Gastroesophageal sphincter (tissue), 3 donors: ENCODE measurements at regions not wholly inside any gene's neighbourhood (a gene's known extent, or its start where the extent isn't known, plus 50 kb on each side); places are given as distances from the start of the nearest gene placed in this dataset.

Experiments used
- EP300 ChIP-seq: sonication (generic); formaldehyde crosslinking; IDR thresholded peaks from one replicate; pipeline ENCODE4 v1.6.1; 2017; ENCODE audit warnings: antibody characterized with exemption, mild to moderate bottlenecking
- POLR2A ChIP-seq, 2 donors: fragments of 450-650 bp; IDR thresholded peaks; one replicate each; pipeline ENCODE4 v1.6.1; 2017; ENCODE audit warnings: antibody characterized with exemption in 2 of 2, mild to moderate bottlenecking in 2 of 2, moderate library complexity in 1 of 2
- POLR2AphosphoS5 ChIP-seq: sonication (generic); formaldehyde crosslinking; IDR thresholded peaks from one replicate; pipeline ENCODE4 v1.6.1; 2017; ENCODE audit warnings: antibody characterized with exemption
- TF ChIP-seq, protein P1 (sequence below), 4 experiments: fragments of 200-600 bp in 2 of 4; fragments of 450-650 bp in 2 of 4; sonication (generic) in 1 of 4; IDR thresholded peaks; one replicate each; pipeline ENCODE4 v1.5.1; 2017 to 2019; ENCODE audit warnings: antibody characterized with exemption in 4 of 4, mild to moderate bottlenecking in 2 of 4, moderate library complexity in 2 of 4

GRCh38 chr7:86025807-86026206 lies 617.9 kb upstream of the GRM3 start:
- TF ChIP-seq, protein P1, sequence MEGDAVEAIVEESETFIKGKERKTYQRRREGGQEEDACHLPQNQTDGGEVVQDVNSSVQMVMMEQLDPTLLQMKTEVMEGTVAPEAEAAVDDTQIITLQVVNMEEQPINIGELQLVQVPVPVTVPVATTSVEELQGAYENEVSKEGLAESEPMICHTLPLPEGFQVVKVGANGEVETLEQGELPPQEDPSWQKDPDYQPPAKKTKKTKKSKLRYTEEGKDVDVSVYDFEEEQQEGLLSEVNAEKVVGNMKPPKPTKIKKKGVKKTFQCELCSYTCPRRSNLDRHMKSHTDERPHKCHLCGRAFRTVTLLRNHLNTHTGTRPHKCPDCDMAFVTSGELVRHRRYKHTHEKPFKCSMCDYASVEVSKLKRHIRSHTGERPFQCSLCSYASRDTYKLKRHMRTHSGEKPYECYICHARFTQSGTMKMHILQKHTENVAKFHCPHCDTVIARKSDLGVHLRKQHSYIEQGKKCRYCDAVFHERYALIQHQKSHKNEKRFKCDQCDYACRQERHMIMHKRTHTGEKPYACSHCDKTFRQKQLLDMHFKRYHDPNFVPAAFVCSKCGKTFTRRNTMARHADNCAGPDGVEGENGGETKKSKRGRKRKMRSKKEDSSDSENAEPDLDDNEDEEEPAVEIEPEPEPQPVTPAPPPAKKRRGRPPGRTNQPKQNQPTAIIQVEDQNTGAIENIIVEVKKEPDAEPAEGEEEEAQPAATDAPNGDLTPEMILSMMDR (IDR thresholded peaks at IDR 0.05): no peak
- TF ChIP-seq POLR2A (IDR thresholded peaks at IDR 0.05) (no peak), EP300 (no peak), POLR2AphosphoS5 (no peak)
